Natural killer cell (primary cell): ENCODE measurements at regions not wholly inside any gene's neighbourhood (a gene's known extent, or its start where the extent isn't known, plus 50 kb on each side); places are given as distances from the start of the nearest gene placed in this dataset.

Experiments used
- ATAC-seq, 3 donors: fragments of 150-1000 bp in 2 of 3; fragments of 200-7000 bp in 1 of 3; cut with Tn5 transposase; 1 replicate in 1 of 3; 2 replicates in 2 of 3; pipeline ENCODE4 v1.10.0; 2021; ENCODE audit warnings: mild to moderate bottlenecking in 2 of 3, moderate library complexity in 2 of 3
- DNase-seq, 2 donors: peaks; one replicate each; pipeline versions ENCODE4 v3.0.0 to v3.0.0-alpha.2; 2013 to 2021; ENCODE audit warnings: mixed read lengths in 1 of 2
- H3K27ac ChIP-seq: one replicate; pipeline ENCODE4 v1.5.1; 2013; ENCODE audit warnings: mild to moderate bottlenecking, low read length
- H3K27me3 ChIP-seq: one replicate; pipeline ENCODE4 v1.6.1; 2013; ENCODE audit warnings: low read length; ENCODE audit not compliant: control insufficient read depth, insufficient read depth
- H3K36me3 ChIP-seq: one replicate; pipeline ENCODE4 v1.6.1; 2013; ENCODE audit warnings: low read length; ENCODE audit not compliant: control insufficient read depth, insufficient read depth
- H3K4me1 ChIP-seq: one replicate; pipeline ENCODE4 v1.6.1; 2013; ENCODE audit warnings: low read length; ENCODE audit not compliant: control insufficient read depth, insufficient read depth
- H3K4me3 ChIP-seq: one replicate; pipeline ENCODE4 v1.5.1; 2013; ENCODE audit warnings: low read length
- H3K9me3 ChIP-seq: one replicate; pipeline ENCODE4 v1.6.1; 2013; ENCODE audit warnings: low read length; ENCODE audit not compliant: control insufficient read depth, insufficient read depth
- H3K27ac Mint-ChIP-seq, 2 donors: one replicate each; pipeline ENCODE4 v1.8.0; 2022; ENCODE audit warnings: mild to moderate bottlenecking in 2 of 2, mixed read lengths in 2 of 2, moderate library complexity in 1 of 2
- H3K27me3 Mint-ChIP-seq, 2 donors: one replicate each; pipeline ENCODE4 v1.8.0; 2022; ENCODE audit warnings: low read depth in 2 of 2, mixed read lengths in 2 of 2
- H3K36me3 Mint-ChIP-seq: one replicate; pipeline ENCODE4 v1.8.0; 2022; ENCODE audit warnings: mixed read lengths
- H3K4me1 Mint-ChIP-seq, 2 donors: one replicate each; pipeline ENCODE4 v1.8.0; 2022; ENCODE audit warnings: mixed read lengths in 2 of 2
- H3K4me3 Mint-ChIP-seq: one replicate; pipeline ENCODE4 v1.8.0; 2022; ENCODE audit warnings: mild to moderate bottlenecking, moderate library complexity, mixed read lengths
- H3K9me3 Mint-ChIP-seq, 2 donors: one replicate each; pipeline ENCODE4 v1.8.0; 2022; ENCODE audit warnings: mixed read lengths in 2 of 2
- WGBS: methylation state at CpG from one replicate; pipeline ENCODE4 v1.1.7; 2013; ENCODE audit warnings: missing lambda C conversion rate; ENCODE audit not compliant: insufficient coverage; 5-methylcytosine and 5-hydroxymethylcytosine counted together
- intact Hi-C: fragments of 100-400 bp; cut with micrococcal nuclease; formaldehyde crosslinking; loops from one replicate; pipeline ENCODE4 v1.14.2; 2022
- TF ChIP-seq, protein P1 (sequence below): fragments of 200-600 bp; IDR thresholded peaks from one replicate; pipeline ENCODE4 v1.8.0; 2022; ENCODE audit warnings: antibody characterized with exemption

DNA sequence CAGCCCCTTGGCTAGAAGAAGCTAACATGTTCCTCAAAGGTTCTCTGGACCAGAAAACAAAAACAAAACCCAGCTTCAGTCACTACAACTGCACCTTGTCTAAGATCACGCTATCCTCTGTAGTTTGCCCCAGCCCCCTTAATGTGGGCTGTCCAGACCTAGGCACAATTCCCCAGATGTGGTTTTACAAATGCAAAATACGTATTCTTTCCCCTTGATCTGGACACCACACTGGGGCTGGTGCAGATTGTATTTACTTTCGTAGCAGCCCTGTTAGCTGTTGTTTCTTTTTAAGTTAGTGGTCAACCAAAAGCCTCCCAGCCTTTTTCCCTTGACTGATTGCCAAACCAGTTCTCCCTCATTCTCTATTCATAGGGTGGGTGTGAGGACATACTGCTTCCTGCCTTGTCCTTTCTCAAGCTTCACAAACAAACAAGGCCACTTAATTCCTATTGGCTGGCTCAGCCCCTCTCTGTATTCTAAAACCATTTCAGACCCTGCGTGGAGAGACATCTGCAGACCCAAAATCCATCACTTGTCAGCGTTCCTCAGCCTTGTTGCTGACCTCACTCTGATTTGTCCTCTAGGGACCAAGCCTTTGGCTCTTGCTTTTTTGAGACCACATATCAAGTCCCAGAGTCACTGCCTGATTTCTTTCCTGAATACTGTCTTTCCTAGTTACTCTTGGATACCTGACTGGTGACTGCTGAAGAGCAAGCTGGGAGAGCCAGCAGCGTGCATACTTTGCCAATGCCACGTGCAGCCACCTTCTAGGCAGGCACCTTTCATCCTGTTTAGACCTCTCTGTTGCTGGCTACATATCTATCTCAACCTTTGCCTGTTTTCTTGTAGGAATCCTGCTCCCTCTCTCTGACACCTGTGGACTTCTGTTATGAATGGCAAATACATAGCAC, 96.4 kb upstream of the RAB3GAP2 start:
- H3K9me3 ChIP-seq: no peaks in the 10 kb centered on the region
- H3K27me3 Mint-ChIP-seq: peaks cover 5 to 25% of the 10 kb centered on the region in 2 donors
- no peaks in the 10 kb centered on the region for H3K9me3 Mint-ChIP-seq
- no peak for ATAC-seq
- H3K4me1 Mint-ChIP-seq: no peaks in the 10 kb centered on the region
- no peak overlapping the region for H3K27ac ChIP-seq
- H3K27ac Mint-ChIP-seq: no peak overlapping the region
- intact Hi-C loops: no loop called here
- no peaks in the 10 kb centered on the region for H3K27me3 ChIP-seq
- TF ChIP-seq, protein P1, sequence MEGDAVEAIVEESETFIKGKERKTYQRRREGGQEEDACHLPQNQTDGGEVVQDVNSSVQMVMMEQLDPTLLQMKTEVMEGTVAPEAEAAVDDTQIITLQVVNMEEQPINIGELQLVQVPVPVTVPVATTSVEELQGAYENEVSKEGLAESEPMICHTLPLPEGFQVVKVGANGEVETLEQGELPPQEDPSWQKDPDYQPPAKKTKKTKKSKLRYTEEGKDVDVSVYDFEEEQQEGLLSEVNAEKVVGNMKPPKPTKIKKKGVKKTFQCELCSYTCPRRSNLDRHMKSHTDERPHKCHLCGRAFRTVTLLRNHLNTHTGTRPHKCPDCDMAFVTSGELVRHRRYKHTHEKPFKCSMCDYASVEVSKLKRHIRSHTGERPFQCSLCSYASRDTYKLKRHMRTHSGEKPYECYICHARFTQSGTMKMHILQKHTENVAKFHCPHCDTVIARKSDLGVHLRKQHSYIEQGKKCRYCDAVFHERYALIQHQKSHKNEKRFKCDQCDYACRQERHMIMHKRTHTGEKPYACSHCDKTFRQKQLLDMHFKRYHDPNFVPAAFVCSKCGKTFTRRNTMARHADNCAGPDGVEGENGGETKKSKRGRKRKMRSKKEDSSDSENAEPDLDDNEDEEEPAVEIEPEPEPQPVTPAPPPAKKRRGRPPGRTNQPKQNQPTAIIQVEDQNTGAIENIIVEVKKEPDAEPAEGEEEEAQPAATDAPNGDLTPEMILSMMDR: no peak
- H3K4me3 Mint-ChIP-seq: no peak overlapping the region
- H3K36me3 ChIP-seq: no peaks in the 10 kb centered on the region
- no peaks in the 10 kb centered on the region for H3K36me3 Mint-ChIP-seq
- DNase-seq: no peak
- H3K4me1 ChIP-seq: no peaks in the 10 kb centered on the region
- WGBS: 80% methylated on average over 6 of the region's 7 CpGs
- H3K4me3 ChIP-seq: no peak overlapping the region

GRCh38 chr1:220367833-220368232, 95.6 kb upstream of the RAB3GAP2 start:
- H3K27me3 Mint-ChIP-seq: peaks cover 5 to 18% of the 10 kb centered on the region in 2 donors
- H3K9me3 Mint-ChIP-seq: no peaks in the 10 kb centered on the region
- Histone ChIP-seq H3K27ac (no peak overlapping the region), H3K36me3 (no peaks in the 10 kb centered on the region), H3K27me3 (no peaks in the 10 kb centered on the region), H3K4me3 (no peak overlapping the region), H3K9me3 (no peaks in the 10 kb centered on the region), H3K4me1 (no peaks in the 10 kb centered on the region)
- H3K4me1 Mint-ChIP-seq: no peaks in the 10 kb centered on the region
- no peaks in the 10 kb centered on the region for H3K36me3 Mint-ChIP-seq
- TF ChIP-seq, protein P1: no peak
- no peak overlapping the region for H3K27ac Mint-ChIP-seq
- intact Hi-C loops: no loop called here
- DNase-seq (no peak), ATAC-seq (no peak)
- H3K4me3 Mint-ChIP-seq: no peak overlapping the region
- WGBS: no CpG with 5 or more reads among the region's 3 CpGs

DNA sequence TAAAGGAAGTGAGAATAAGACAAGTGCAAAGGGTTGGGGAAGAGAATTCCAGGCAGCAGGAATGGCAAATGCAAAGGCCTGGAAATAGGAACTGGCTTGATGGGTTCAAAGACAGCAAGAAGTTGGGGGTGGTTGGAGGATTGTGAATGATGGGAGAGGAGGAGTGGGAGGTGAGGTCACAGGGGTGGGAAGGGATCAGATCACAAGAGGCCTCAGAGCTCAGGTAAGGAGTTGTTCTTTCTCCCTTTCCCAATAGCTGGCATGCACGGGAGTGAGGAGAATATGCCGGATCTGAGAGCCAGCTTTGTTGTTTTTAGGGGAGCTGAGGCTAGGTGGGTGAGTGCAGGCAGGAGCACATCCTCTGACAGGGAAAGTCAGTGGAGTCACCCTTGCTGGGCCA, 94.0 kb upstream of the RAB3GAP2 start:
- Histone ChIP-seq H3K36me3 (no peaks in the 10 kb centered on the region), H3K27me3 (no peaks in the 10 kb centered on the region), H3K4me3 (no peak overlapping the region), H3K9me3 (no peaks in the 10 kb centered on the region), H3K27ac (no peak overlapping the region), H3K4me1 (no peaks in the 10 kb centered on the region)
- Mint-ChIP-seq H3K4me1 (no peaks in the 10 kb centered on the region), H3K9me3 (no peaks in the 10 kb centered on the region), H3K36me3 (no peaks in the 10 kb centered on the region), H3K27me3 (peaks cover 5 to 12% of the 10 kb centered on the region in 2 donors), H3K27ac (no peak overlapping the region), H3K4me3 (no peak overlapping the region)
- intact Hi-C loops: no loop called here
- no peak for DNase-seq
- ATAC-seq: no peak
- WGBS: 92% methylated on average over 2 of the region's 2 CpGs
- TF ChIP-seq, protein P1: no peak
